ENCODE measurements at regions not wholly inside any gene's neighbourhood (a gene's known extent, or its start where the extent isn't known, plus 50 kb on each side); places are given as distances from the start of the nearest gene placed in this dataset.
"Not testable (repeated sequence)": the region's sequence is repeated elsewhere in the genome, so short reads cannot be mapped to it uniquely, and the experiment has no call there.

- not testable (repeated sequence) for TF ChIP-seq CTCF (IDR thresholded peaks at IDR 0.05; ENCODE audit: borderline replicate concordance, extremely low read depth, low read length, poor library complexity, severe bottlenecking); EZH2 (IDR thresholded peaks at IDR 0.05; ENCODE audit: borderline replicate concordance, low read depth, low read length, severe bottlenecking)
These were observed 917.0 kb downstream of the FOXD4L5 start for GRCh38 chr9:64367826-64368643.
